ENCODE measurements at regions not wholly inside any gene's neighbourhood (a gene's known extent, or its start where the extent isn't known, plus 50 kb on each side); places are given as distances from the start of the nearest gene placed in this dataset.

- TF ChIP-seq POLR2A (IDR thresholded peaks at IDR 0.05) (no peak), CTCF (IDR thresholded peaks at IDR 0.05) (no peak)
Measured at GRCh38 chr22:47878460-47878859, 1116.0 kb downstream of the TBC1D22A start.

All from adrenal gland (tissue), 5 donors.